ENCODE measurements at regions not wholly inside any gene's neighbourhood (a gene's known extent, or its start where the extent isn't known, plus 50 kb on each side); places are given as distances from the start of the nearest gene placed in this dataset.

GRCh38 chr10:10293481-10293951, 724.2 kb upstream of the CELF2 start:
- Histone ChIP-seq H3K56ac (ENCODE audit: extremely low read depth, insufficient read depth, low read length) (no peak overlapping the region), H4K8ac (ENCODE audit: low read depth in 2 of 2, low read length in 2 of 2) (no peak overlapping the region; a peak in 1 of 4 replicates), H3K14ac (replicated peaks; ENCODE audit: low read depth, low read length) (no peak overlapping the region), H3K9ac (ENCODE audit: low read depth, low read length) (no peak overlapping the region), H2AK9ac (replicated peaks; ENCODE audit: low read depth, low read length, poor library complexity) (no peak overlapping the region), H3K36me3 (ENCODE audit: control insufficient read depth, insufficient read depth, low read length) (no peaks in the 10 kb centered on the region), H2BK120ac (ENCODE audit: low read depth, low read length) (no peak overlapping the region), H2AK5ac (ENCODE audit: low read depth, low read length) (no peak overlapping the region), H4K91ac (ENCODE audit: insufficient read depth, low read depth, low read length) (no peak overlapping the region), H3K9me3 (ENCODE audit: control insufficient read depth, insufficient read depth, low read length) (no peaks in the 10 kb centered on the region), H4K5ac (ENCODE audit: low read depth, low read length) (peak overlapping the region; percentile 12; the same call in 1 of the 2 replicates), H3K79me1 (ENCODE audit: low read depth in 1 of 2, low read length in 2 of 2) (no peaks in the 10 kb centered on the region), H3K27ac (ENCODE audit: insufficient read depth, low read length) (no peak overlapping the region), H3K9me1 (ENCODE audit: insufficient read depth, low read length) (0 out of 2 replicates have a peak, but pooled peaks cover 5% of the 10 kb centered on the region), H3K4me2 (ENCODE audit: low read depth, low read length) (no peak overlapping the region; the same call in 1 of the 2 replicates), H3K4me1 (ENCODE audit: control insufficient read depth, insufficient read depth, low read length) (no peaks in the 10 kb centered on the region; the same call in 1 of the 2 replicates), H3K27me3 (ENCODE audit: control insufficient read depth, insufficient read depth, low read length) (no peaks in the 10 kb centered on the region), H4K20me1 (ENCODE audit: insufficient read depth, low read length) (no peaks in the 10 kb centered on the region), H3K23ac (ENCODE audit: low read depth, low read length) (no peak overlapping the region), H3K4ac (ENCODE audit: low read depth, low read length) (no peak overlapping the region), H2BK20ac (ENCODE audit: low read depth, low read length) (no peak overlapping the region), H2BK5ac (ENCODE audit: low read depth, low read length, poor library complexity, severe bottlenecking) (no peak overlapping the region), H3K4me3 (ENCODE audit: insufficient read depth, low read depth, low read length) (no peak overlapping the region), H3K18ac (ENCODE audit: low read depth, low read length) (no peak overlapping the region; the same call in 1 of the 2 replicates), H2BK15ac (ENCODE audit: low read depth, low read length) (no peak overlapping the region), H2AFZ (replicated peaks; ENCODE audit: low read length, poor library complexity) (peak overlapping the region; percentile 45)
- no peak for DNase-seq
- intact Hi-C loops (cut with micrococcal nuclease) (no loop called here), dilution Hi-C loops (cut with HindIII; ENCODE audit: low sequenced_read_pairs, unreplicated experiment) (no loop called here), in situ Hi-C loops (cut with MboI; ENCODE audit: low sequenced_read_pairs) (no loop called here)
- peak; percentile 44 for ATAC-seq (ENCODE audit: low read depth)
- no TSS peak for BruUV-seq (replicated peaks)
- TF ChIP-seq USF2 (IDR thresholded peaks at IDR 0.05; ENCODE audit: low read depth, low read length), result no peak
- no peak for TF ChIP-seq MAZ (IDR thresholded peaks at IDR 0.05; ENCODE audit: borderline replicate concordance, low read depth, low read length)
- no peak for TF ChIP-seq CHD1 (IDR thresholded peaks at IDR 0.05; ENCODE audit: low read depth, low read length)
- 0% methylated on average over 2 of the region's 7 CpGs; no CpG with 5 or more reads in 1 of the 2 experiments for WGBS, 2 experiments (ENCODE audit: extremely low coverage in 2 of 2, insufficient read length in 1 of 2)
- ChIA-PET CTCF (no interaction called here), POLR2A (ENCODE audit: unreplicated experiment) (no interaction called here)

Measured in IMR-90 (cell line).